K562 (cell line): ENCODE measurements at regions not wholly inside any gene's neighbourhood (a gene's known extent, or its start where the extent isn't known, plus 50 kb on each side); places are given as distances from the start of the nearest gene placed in this dataset.

Source experiments
- BHLHE40 ChIP-seq: IDR thresholded peaks from 2 replicates; pipeline ENCODE4 v1.6.1; 2011; ENCODE audit warnings: low read length, improper control_type of control experiment
- RAD51 ChIP-seq: fragments of 450-650 bp; IDR thresholded peaks from 2 replicates; pipeline ENCODE4 v1.7.1; 2016; ENCODE audit warnings: low read depth, mild to moderate bottlenecking, borderline replicate concordance
- SPI1 ChIP-seq: IDR thresholded peaks from 2 replicates; pipeline ENCODE4 v1.6.1; 2011; ENCODE audit warnings: low read depth, low read length, control low read depth, borderline replicate concordance
- TOE1 ChIP-seq, 2 experiments: fragments of 450-650 bp in 1 of 2; sonication (generic) in 1 of 2; formaldehyde crosslinking in 1 of 2; IDR thresholded peaks; 2 replicates each; pipeline versions ENCODE4 v1.7.1 to v1.8.0; 2016 to 2022; ENCODE audit warnings: borderline replicate concordance in 2 of 2, mild to moderate bottlenecking in 2 of 2, antibody characterized with exemption in 1 of 2, inconsistent platforms in 1 of 2, low read depth in 1 of 2, missing genetic modification reagents in 1 of 2, moderate library complexity in 1 of 2
- ZNF24 ChIP-seq: fragments of 450-650 bp; IDR thresholded peaks from 2 replicates; pipeline ENCODE4 v1.6.1; 2016
- TF ChIP-seq, protein P1 (sequence below): fragments of 450-650 bp; IDR thresholded peaks from 2 replicates; pipeline ENCODE4 v1.6.1; 2018; ENCODE audit not compliant: partially characterized antibody
- TF ChIP-seq, protein P2 (sequence below): fragments of 450-650 bp; IDR thresholded peaks from 2 replicates; pipeline ENCODE4 v1.6.1; 2016; ENCODE audit warnings: mild to moderate bottlenecking, moderate library complexity
- TF ChIP-seq, protein P3 (sequence below): IDR thresholded peaks from 2 replicates; pipeline ENCODE4 v1.6.1; 2011; ENCODE audit not compliant: insufficient read length; ENCODE audit errors: extremely low read depth
- TF ChIP-seq, protein P4 (sequence below): fragments of 250-450 bp; sonication (Bioruptor Pico); IDR thresholded peaks from 2 replicates; pipeline ENCODE4 v1.8.0; 2022; ENCODE audit warnings: inconsistent platforms, mild to moderate bottlenecking, moderate library complexity, borderline replicate concordance

DNA sequence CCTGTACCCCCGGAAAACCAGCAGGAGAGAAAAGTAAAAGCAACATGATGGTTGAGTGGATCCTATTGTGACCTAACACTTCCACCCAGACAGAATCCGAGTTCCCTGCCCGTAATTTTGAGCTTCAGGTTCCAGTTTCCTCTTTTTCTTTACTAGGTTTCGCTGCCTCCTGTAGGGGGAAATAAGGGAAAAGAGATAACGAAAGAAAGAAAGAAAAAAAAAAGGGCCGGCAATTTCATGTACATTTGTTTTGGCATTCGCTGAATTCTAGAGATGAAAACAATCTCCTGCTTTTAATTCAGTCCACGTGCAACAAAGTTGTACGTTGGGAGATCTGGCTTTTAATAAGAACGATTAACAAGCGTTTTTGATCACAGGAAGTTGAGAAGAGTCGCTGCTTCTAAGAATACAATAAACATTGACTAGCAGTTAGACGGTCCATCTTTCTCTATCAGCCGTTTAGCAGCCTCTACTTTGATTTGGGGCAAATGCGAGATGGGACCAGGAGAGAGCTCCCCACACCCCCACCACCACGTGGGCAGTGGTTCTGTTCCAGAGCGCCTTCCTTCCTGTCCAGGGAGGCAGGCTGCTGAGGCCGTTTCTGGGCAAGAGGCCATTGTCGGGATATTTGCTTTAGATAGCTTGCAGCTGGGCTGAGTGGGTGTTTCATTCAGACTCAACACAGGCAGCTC, 155.9 kb upstream of the RUNX1 start (continued):
- TF ChIP-seq, protein P1, sequence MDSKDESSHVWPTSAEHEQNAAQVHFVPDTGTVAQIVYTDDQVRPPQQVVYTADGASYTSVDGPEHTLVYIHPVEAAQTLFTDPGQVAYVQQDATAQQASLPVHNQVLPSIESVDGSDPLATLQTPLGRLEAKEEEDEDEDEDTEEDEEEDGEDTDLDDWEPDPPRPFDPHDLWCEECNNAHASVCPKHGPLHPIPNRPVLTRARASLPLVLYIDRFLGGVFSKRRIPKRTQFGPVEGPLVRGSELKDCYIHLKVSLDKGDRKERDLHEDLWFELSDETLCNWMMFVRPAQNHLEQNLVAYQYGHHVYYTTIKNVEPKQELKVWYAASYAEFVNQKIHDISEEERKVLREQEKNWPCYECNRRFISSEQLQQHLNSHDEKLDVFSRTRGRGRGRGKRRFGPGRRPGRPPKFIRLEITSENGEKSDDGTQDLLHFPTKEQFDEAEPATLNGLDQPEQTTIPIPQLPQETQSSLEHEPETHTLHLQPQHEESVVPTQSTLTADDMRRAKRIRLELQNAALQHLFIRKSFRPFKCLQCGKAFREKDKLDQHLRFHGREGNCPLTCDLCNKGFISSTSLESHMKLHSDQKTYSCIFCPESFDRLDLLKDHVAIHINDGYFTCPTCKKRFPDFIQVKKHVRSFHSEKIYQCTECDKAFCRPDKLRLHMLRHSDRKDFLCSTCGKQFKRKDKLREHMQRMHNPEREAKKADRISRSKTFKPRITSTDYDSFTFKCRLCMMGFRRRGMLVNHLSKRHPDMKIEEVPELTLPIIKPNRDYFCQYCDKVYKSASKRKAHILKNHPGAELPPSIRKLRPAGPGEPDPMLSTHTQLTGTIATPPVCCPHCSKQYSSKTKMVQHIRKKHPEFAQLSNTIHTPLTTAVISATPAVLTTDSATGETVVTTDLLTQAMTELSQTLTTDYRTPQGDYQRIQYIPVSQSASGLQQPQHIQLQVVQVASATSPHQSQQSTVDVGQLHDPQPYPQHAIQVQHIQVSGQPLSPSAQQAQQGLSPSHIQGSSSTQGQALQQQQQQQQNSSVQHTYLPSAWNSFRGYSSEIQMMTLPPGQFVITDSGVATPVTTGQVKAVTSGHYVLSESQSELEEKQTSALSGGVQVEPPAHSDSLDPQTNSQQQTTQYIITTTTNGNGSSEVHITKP = peak; percentile 10
- no peak; the same call in 1 of the 2 replicates for TF ChIP-seq ZNF24
- TF ChIP-seq, protein P2, sequence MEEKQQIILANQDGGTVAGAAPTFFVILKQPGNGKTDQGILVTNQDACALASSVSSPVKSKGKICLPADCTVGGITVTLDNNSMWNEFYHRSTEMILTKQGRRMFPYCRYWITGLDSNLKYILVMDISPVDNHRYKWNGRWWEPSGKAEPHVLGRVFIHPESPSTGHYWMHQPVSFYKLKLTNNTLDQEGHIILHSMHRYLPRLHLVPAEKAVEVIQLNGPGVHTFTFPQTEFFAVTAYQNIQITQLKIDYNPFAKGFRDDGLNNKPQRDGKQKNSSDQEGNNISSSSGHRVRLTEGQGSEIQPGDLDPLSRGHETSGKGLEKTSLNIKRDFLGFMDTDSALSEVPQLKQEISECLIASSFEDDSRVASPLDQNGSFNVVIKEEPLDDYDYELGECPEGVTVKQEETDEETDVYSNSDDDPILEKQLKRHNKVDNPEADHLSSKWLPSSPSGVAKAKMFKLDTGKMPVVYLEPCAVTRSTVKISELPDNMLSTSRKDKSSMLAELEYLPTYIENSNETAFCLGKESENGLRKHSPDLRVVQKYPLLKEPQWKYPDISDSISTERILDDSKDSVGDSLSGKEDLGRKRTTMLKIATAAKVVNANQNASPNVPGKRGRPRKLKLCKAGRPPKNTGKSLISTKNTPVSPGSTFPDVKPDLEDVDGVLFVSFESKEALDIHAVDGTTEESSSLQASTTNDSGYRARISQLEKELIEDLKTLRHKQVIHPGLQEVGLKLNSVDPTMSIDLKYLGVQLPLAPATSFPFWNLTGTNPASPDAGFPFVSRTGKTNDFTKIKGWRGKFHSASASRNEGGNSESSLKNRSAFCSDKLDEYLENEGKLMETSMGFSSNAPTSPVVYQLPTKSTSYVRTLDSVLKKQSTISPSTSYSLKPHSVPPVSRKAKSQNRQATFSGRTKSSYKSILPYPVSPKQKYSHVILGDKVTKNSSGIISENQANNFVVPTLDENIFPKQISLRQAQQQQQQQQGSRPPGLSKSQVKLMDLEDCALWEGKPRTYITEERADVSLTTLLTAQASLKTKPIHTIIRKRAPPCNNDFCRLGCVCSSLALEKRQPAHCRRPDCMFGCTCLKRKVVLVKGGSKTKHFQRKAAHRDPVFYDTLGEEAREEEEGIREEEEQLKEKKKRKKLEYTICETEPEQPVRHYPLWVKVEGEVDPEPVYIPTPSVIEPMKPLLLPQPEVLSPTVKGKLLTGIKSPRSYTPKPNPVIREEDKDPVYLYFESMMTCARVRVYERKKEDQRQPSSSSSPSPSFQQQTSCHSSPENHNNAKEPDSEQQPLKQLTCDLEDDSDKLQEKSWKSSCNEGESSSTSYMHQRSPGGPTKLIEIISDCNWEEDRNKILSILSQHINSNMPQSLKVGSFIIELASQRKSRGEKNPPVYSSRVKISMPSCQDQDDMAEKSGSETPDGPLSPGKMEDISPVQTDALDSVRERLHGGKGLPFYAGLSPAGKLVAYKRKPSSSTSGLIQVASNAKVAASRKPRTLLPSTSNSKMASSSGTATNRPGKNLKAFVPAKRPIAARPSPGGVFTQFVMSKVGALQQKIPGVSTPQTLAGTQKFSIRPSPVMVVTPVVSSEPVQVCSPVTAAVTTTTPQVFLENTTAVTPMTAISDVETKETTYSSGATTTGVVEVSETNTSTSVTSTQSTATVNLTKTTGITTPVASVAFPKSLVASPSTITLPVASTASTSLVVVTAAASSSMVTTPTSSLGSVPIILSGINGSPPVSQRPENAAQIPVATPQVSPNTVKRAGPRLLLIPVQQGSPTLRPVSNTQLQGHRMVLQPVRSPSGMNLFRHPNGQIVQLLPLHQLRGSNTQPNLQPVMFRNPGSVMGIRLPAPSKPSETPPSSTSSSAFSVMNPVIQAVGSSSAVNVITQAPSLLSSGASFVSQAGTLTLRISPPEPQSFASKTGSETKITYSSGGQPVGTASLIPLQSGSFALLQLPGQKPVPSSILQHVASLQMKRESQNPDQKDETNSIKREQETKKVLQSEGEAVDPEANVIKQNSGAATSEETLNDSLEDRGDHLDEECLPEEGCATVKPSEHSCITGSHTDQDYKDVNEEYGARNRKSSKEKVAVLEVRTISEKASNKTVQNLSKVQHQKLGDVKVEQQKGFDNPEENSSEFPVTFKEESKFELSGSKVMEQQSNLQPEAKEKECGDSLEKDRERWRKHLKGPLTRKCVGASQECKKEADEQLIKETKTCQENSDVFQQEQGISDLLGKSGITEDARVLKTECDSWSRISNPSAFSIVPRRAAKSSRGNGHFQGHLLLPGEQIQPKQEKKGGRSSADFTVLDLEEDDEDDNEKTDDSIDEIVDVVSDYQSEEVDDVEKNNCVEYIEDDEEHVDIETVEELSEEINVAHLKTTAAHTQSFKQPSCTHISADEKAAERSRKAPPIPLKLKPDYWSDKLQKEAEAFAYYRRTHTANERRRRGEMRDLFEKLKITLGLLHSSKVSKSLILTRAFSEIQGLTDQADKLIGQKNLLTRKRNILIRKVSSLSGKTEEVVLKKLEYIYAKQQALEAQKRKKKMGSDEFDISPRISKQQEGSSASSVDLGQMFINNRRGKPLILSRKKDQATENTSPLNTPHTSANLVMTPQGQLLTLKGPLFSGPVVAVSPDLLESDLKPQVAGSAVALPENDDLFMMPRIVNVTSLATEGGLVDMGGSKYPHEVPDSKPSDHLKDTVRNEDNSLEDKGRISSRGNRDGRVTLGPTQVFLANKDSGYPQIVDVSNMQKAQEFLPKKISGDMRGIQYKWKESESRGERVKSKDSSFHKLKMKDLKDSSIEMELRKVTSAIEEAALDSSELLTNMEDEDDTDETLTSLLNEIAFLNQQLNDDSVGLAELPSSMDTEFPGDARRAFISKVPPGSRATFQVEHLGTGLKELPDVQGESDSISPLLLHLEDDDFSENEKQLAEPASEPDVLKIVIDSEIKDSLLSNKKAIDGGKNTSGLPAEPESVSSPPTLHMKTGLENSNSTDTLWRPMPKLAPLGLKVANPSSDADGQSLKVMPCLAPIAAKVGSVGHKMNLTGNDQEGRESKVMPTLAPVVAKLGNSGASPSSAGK = peak; percentile 87
- TF ChIP-seq TOE1 (IDR thresholded peaks at IDR 0.05; ENCODE audit: borderline replicate concordance) = no peak
- no peak for TF ChIP-seq TOE1 (CRISPR knock-in tag; IDR thresholded peaks at IDR 0.05; ENCODE audit: borderline replicate concordance, low read depth)
- TF ChIP-seq SPI1 = peak; percentile 89
- TF ChIP-seq, protein P3, sequence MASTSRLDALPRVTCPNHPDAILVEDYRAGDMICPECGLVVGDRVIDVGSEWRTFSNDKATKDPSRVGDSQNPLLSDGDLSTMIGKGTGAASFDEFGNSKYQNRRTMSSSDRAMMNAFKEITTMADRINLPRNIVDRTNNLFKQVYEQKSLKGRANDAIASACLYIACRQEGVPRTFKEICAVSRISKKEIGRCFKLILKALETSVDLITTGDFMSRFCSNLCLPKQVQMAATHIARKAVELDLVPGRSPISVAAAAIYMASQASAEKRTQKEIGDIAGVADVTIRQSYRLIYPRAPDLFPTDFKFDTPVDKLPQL = no peak
- TF ChIP-seq, protein P4, sequence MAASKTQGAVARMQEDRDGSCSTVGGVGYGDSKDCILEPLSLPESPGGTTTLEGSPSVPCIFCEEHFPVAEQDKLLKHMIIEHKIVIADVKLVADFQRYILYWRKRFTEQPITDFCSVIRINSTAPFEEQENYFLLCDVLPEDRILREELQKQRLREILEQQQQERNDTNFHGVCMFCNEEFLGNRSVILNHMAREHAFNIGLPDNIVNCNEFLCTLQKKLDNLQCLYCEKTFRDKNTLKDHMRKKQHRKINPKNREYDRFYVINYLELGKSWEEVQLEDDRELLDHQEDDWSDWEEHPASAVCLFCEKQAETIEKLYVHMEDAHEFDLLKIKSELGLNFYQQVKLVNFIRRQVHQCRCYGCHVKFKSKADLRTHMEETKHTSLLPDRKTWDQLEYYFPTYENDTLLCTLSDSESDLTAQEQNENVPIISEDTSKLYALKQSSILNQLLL (CRISPR knock-in tag) = no peak
- no peak; the same call in 1 of the 2 replicates for TF ChIP-seq BHLHE40
- TF ChIP-seq RAD51 = no peak; the same call in 1 of the 2 replicates
